SU-DHL-6 (cell line): ENCODE measurements at regions not wholly inside any gene's neighbourhood (a gene's known extent, or its start where the extent isn't known, plus 50 kb on each side); places are given as distances from the start of the nearest gene placed in this dataset.

Source experiments
- H2AFZ ChIP-seq: fragments of 200-600 bp; sonication (generic); 2 replicates; pipeline ENCODE4 v1.6.1; 2014; ENCODE audit warnings: low read depth, mild to moderate bottlenecking, moderate library complexity, mixed read lengths, antibody characterized with exemption, low read length; ENCODE audit not compliant: severe bottlenecking
- H3F3A ChIP-seq: fragments of 200-600 bp; shearing (Covaris generic); 2 replicates; pipeline ENCODE4 v1.6.0; 2016; ENCODE audit warnings: antibody characterized with exemption, mild to moderate bottlenecking; ENCODE audit not compliant: insufficient read depth
- H3K27ac ChIP-seq: fragments of 200-600 bp; sonication (generic); 2 replicates; pipeline ENCODE4 v1.5.1; 2016; ENCODE audit warnings: low read depth, mild to moderate bottlenecking, low read length, moderate library complexity, mixed read lengths
- H3K27me3 ChIP-seq: fragments of 200-600 bp; sonication (generic), shearing (Covaris generic); 2 replicates; pipeline ENCODE4 v1.6.0; 2014; ENCODE audit warnings: mild to moderate bottlenecking, low read length
- H3K36me3 ChIP-seq: fragments of 200-600 bp; sonication (generic); 2 replicates; pipeline ENCODE4 v1.6.1; 2014; ENCODE audit warnings: mild to moderate bottlenecking, low read length, mixed read lengths
- H3K4me2 ChIP-seq: fragments of 300-600, 200-600 bp; shearing (Covaris generic), sonication (generic); 2 replicates; pipeline ENCODE4 v1.6.0; 2014; ENCODE audit warnings: low read length, low read depth, mild to moderate bottlenecking; ENCODE audit not compliant: poor library complexity, severe bottlenecking
- H3K4me3 ChIP-seq: fragments of 200-600 bp; sonication (generic); 2 replicates; pipeline ENCODE4 v1.5.1; 2014; ENCODE audit warnings: antibody characterized with exemption, low read length, mild to moderate bottlenecking, mixed read lengths; ENCODE audit not compliant: insufficient read depth, poor library complexity, severe bottlenecking
- H3K79me2 ChIP-seq: fragments of 200-600 bp; sonication (generic); 2 replicates; pipeline ENCODE4 v1.6.1; 2014; ENCODE audit warnings: mild to moderate bottlenecking, low read length, moderate library complexity; ENCODE audit not compliant: insufficient read depth
- H3K9ac ChIP-seq: fragments of 200-600 bp; sonication (generic); 2 replicates; pipeline ENCODE4 v1.7.0; 2014; ENCODE audit warnings: mild to moderate bottlenecking, low read length
- H3K9me2 ChIP-seq: fragments of 200-600 bp; sonication (generic); replicated peaks from 2 replicates; pipeline ENCODE4 v1.6.1; 2014; ENCODE audit warnings: low read length; ENCODE audit not compliant: insufficient read depth
- H3K9me3 ChIP-seq: fragments of 200-600 bp; sonication (generic); 2 replicates; pipeline ENCODE4 v1.6.1; 2014; ENCODE audit warnings: low read length, mixed read lengths; ENCODE audit not compliant: insufficient read depth
- H4K20me1 ChIP-seq: fragments of 200-600 bp; sonication (generic); 2 replicates; pipeline ENCODE4 v1.6.1; 2014; ENCODE audit warnings: low read depth, mild to moderate bottlenecking, antibody characterized with exemption, low read length, moderate library complexity, mixed read lengths
- EZH2phosphoT487 ChIP-seq: fragments of 200-600 bp; sonication (generic), shearing (Covaris generic); conservative IDR thresholded peaks from 2 replicates; pipeline ENCODE4 v1.6.1; 2018; ENCODE audit warnings: mild to moderate bottlenecking, antibody characterized with exemption, low read length, moderate library complexity, mixed read lengths
- TF ChIP-seq, protein P1 (sequence below): fragments of 200-600 bp; sonication (generic); IDR thresholded peaks from one replicate; pipeline ENCODE4 v1.5.1; 2017; ENCODE audit warnings: antibody characterized with exemption, mild to moderate bottlenecking, low read length, moderate library complexity; ENCODE audit not compliant: insufficient read depth, poor library complexity, severe bottlenecking

DNA sequence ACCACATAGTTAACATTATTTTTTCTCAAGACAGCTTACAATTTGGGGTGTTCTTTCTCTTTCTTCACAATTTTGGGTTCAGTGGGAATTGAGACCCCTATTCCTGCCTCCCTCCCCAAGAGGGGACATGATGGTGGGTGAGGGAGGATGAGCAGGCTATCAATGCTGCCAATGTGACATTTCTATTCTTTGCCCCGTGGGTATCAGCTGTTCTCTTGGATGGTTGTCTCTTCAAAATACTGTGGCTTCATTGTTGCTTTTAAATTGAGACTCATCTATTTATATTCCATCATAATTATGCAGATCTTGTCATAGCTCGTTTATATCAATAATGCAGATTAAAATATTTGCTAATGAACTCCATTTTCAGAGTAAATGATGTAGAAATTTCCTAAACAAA lies 56.5 kb upstream of the ANO4 start:
- Histone ChIP-seq H3K27ac (no peak overlapping the region), H4K20me1 (no peaks in the 10 kb centered on the region), H3F3A (no peaks in the 10 kb centered on the region), H3K4me3 (no peak overlapping the region), H3K9ac (no peak overlapping the region), H3K9me3 (no peaks in the 10 kb centered on the region), H2AFZ (no peak overlapping the region), H3K36me3 (no peaks in the 10 kb centered on the region), H3K79me2 (no peaks in the 10 kb centered on the region), H3K4me2 (no peak overlapping the region), H3K9me2 (no peaks in the 10 kb centered on the region), H3K27me3 (no peaks in the 10 kb centered on the region)
- TF ChIP-seq EZH2phosphoT487, result no peak
- TF ChIP-seq, protein P1, sequence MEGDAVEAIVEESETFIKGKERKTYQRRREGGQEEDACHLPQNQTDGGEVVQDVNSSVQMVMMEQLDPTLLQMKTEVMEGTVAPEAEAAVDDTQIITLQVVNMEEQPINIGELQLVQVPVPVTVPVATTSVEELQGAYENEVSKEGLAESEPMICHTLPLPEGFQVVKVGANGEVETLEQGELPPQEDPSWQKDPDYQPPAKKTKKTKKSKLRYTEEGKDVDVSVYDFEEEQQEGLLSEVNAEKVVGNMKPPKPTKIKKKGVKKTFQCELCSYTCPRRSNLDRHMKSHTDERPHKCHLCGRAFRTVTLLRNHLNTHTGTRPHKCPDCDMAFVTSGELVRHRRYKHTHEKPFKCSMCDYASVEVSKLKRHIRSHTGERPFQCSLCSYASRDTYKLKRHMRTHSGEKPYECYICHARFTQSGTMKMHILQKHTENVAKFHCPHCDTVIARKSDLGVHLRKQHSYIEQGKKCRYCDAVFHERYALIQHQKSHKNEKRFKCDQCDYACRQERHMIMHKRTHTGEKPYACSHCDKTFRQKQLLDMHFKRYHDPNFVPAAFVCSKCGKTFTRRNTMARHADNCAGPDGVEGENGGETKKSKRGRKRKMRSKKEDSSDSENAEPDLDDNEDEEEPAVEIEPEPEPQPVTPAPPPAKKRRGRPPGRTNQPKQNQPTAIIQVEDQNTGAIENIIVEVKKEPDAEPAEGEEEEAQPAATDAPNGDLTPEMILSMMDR, result no peak

DNA sequence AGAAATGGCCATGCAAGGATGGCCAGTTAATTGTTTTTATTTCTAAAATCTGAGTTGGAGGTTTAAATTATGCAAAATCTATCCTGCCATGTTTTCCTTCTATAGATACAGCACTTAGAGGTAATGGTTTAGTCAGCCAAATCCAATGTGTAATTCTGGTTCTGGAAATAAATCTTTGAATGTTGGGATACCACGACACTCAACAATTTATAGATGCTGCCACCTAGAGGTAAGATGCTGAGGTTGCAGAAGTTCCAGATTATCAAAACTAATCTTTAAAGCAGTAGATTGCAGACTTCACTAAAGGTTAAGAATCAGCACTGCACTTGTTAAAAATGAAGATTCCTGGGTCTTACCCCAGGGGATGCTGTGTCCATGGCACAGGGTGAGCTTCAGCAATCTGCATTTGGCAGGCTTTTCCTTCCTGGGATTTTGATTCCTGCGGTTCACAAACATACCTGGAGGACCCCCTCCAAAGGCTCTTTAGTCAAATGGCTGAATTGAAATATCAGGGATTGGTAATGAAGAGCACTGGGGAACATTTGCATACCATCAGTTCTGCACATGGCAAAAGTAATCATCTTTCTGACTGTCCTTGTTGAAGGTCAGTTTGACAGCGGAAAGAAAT lies 53.4 kb upstream of the ANO4 start:
- Histone ChIP-seq H3K27ac (no peak overlapping the region), H3K36me3 (no peaks in the 10 kb centered on the region), H3K79me2 (no peaks in the 10 kb centered on the region), H3K4me2 (no peak overlapping the region), H3K9me3 (no peaks in the 10 kb centered on the region), H3K4me3 (no peak overlapping the region), H3F3A (no peaks in the 10 kb centered on the region), H3K9me2 (no peaks in the 10 kb centered on the region), H3K9ac (no peak overlapping the region), H2AFZ (no peak overlapping the region), H4K20me1 (no peaks in the 10 kb centered on the region), H3K27me3 (no peaks in the 10 kb centered on the region)
- TF ChIP-seq, protein P1, result peak; percentile 85
- no peak for TF ChIP-seq EZH2phosphoT487

DNA sequence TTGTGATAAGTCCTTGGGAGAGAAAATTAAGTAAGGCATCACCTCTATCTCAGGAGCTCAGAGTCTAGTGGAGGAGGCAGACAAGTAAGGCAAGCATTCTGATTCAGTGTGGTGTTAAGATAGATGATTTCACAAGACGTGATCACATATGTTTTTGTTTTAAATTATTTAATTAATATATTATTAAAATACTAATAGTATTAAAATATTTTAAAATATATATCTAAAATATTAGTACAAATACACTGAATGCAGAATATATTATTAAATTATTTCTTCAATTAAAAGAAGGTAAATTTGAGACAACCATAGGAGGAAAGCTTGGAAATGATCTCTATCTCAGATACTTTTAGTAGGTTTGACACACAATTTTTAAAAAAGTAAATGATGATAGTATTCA lies 51.5 kb upstream of the ANO4 start:
- Histone ChIP-seq H3K9me2 (no peaks in the 10 kb centered on the region), H3K79me2 (no peaks in the 10 kb centered on the region), H3K9me3 (no peaks in the 10 kb centered on the region), H3K27ac (no peak overlapping the region), H3K27me3 (no peaks in the 10 kb centered on the region), H3K4me3 (no peak overlapping the region), H3F3A (no peaks in the 10 kb centered on the region), H3K4me2 (no peak overlapping the region), H3K9ac (no peak overlapping the region), H4K20me1 (no peaks in the 10 kb centered on the region), H3K36me3 (no peaks in the 10 kb centered on the region), H2AFZ (no peak overlapping the region)
- no peak for TF ChIP-seq EZH2phosphoT487
- TF ChIP-seq, protein P1, result no peak
